Gastrocnemius medialis (tissue), 4 donors: ENCODE measurements at regions not wholly inside any gene's neighbourhood (a gene's known extent, or its start where the extent isn't known, plus 50 kb on each side); places are given as distances from the start of the nearest gene placed in this dataset.

Experiments
- CTCF ChIP-seq, 5 experiments: fragments of 450-650 bp in 3 of 5; fragments of 200-600 bp in 2 of 5; sonication (generic) in 2 of 5; IDR thresholded peaks in 4 of 5; conservative IDR thresholded peaks in 1 of 5; 1 replicate in 4 of 5; 2 replicates in 1 of 5; pipeline ENCODE4 v1.5.1; 2016 to 2019; ENCODE audit warnings: antibody characterized with exemption in 5 of 5, mild to moderate bottlenecking in 3 of 5, moderate library complexity in 3 of 5
- POLR2A ChIP-seq, 2 donors: fragments of 450-650 bp; IDR thresholded peaks; one replicate each; pipeline ENCODE4 v1.6.1; 2017; ENCODE audit warnings: antibody characterized with exemption in 2 of 2, mild to moderate bottlenecking in 2 of 2, moderate library complexity in 2 of 2

- TF ChIP-seq CTCF (IDR thresholded peaks at IDR 0.05 in 4 of 5, conservative IDR thresholded peaks at IDR 0.05 in 1 of 5) (no peak), POLR2A (IDR thresholded peaks at IDR 0.05) (no peak)
Observed at GRCh38 chr14:83799233-83799632, 1730.7 kb upstream of the FLRT2 start.
